H1 (cell line): ENCODE measurements at regions not wholly inside any gene's neighbourhood (a gene's known extent, or its start where the extent isn't known, plus 50 kb on each side); places are given as distances from the start of the nearest gene placed in this dataset.

Source experiments
- CTCF ChIA-PET: fragments of 300-600 bp; sonication (Branson Sonifier 250); formaldehyde crosslinking; loops from one replicate; lab custom pipeline; 2021; ENCODE audit not compliant: partially characterized antibody; lab: Charles Lee
- POLR2A ChIA-PET: fragments of 300-600 bp; sonication (Branson Sonifier 250); formaldehyde crosslinking; loops from one replicate; lab custom pipeline; 2021; ENCODE audit warnings: inconsistent platforms; ENCODE audit not compliant: partially characterized antibody; lab: Charles Lee
- DNase-seq, 2 experiments: peaks; one replicate each; pipeline versions ENCODE4 v3.0.0 to v3.0.0-alpha.2; 2010 to 2022; ENCODE audit warnings: low spot score in 2 of 2, low read depth in 1 of 2, mixed read lengths in 1 of 2
- FAIRE-seq: peaks from 2 replicates; lab custom pipeline; 2011; peaks lifted over from hg19 to GRCh38; lab: Jason Lieb, UNC
- H2AFZ ChIP-seq: 2 replicates; pipeline ENCODE4 v1.8.1; 2012; ENCODE audit warnings: low read length, inconsistent platforms
- H2AK5ac ChIP-seq: 2 replicates; pipeline ENCODE4 v1.6.1; 2013; ENCODE audit warnings: low read depth, low read length
- H2BK120ac ChIP-seq: replicated peaks from 2 replicates; pipeline ENCODE3; 2013; ENCODE audit warnings: low read depth, low read length, inconsistent platforms
- H2BK12ac ChIP-seq: 2 replicates; pipeline ENCODE4 v1.6.1; 2013; ENCODE audit warnings: low read depth, low read length
- H2BK15ac ChIP-seq: 2 replicates; pipeline ENCODE4 v1.6.1; 2013; ENCODE audit warnings: low read length
- H2BK20ac ChIP-seq: 2 replicates; pipeline ENCODE4 v1.6.1; 2013; ENCODE audit warnings: low read length
- H2BK5ac ChIP-seq: 2 replicates; pipeline ENCODE4 v1.6.1; 2013; ENCODE audit warnings: low read depth, low read length
- H3K14ac ChIP-seq: 2 replicates; pipeline ENCODE4 v1.6.1; 2013; ENCODE audit warnings: inconsistent platforms; ENCODE audit not compliant: insufficient read length
- H3K18ac ChIP-seq: 2 replicates; pipeline ENCODE4 v1.6.1; 2013; ENCODE audit warnings: low read length; ENCODE audit errors: extremely low read depth
- H3K23ac ChIP-seq: 2 replicates; pipeline ENCODE4 v1.6.1; 2013; ENCODE audit warnings: inconsistent platforms; ENCODE audit not compliant: insufficient read length
- H3K23me2 ChIP-seq: 2 replicates; pipeline ENCODE4 v1.6.1; 2013; ENCODE audit warnings: low read depth, low read length
- H3K27ac ChIP-seq: 2 replicates; pipeline ENCODE4 v1.6.1; 2011; ENCODE audit warnings: low read depth, low read length, inconsistent platforms
- H3K27me3 ChIP-seq, 4 experiments: replicated peaks in 1 of 4; 1 replicate in 1 of 4; 2 replicates in 3 of 4; pipeline versions ENCODE4 v1.6.1 to v1.8.1; 2011 to 2013; ENCODE audit warnings: low read length in 3 of 4, mild to moderate bottlenecking in 3 of 4, inconsistent platforms in 2 of 4, mixed read lengths in 2 of 4, moderate library complexity in 1 of 4; ENCODE audit not compliant: control insufficient read depth in 3 of 4, insufficient read depth in 3 of 4; ENCODE audit errors: extremely low read depth in 1 of 4
- H3K36me3 ChIP-seq, 4 experiments: 2 replicates each; pipeline versions ENCODE4 v1.6.1 to v1.8.1; 2011 to 2013; ENCODE audit warnings: mild to moderate bottlenecking in 4 of 4, low read length in 3 of 4, moderate library complexity in 2 of 4, control low read depth in 1 of 4, inconsistent platforms in 1 of 4; ENCODE audit not compliant: insufficient read depth in 4 of 4, control insufficient read depth in 2 of 4
- H3K4ac ChIP-seq: replicated peaks from 2 replicates; pipeline ENCODE3; 2013; ENCODE audit warnings: low read length, low read depth, mixed read lengths, inconsistent platforms; ENCODE audit not compliant: insufficient read length
- H3K4me1 ChIP-seq, 4 experiments: replicated peaks in 1 of 4; 1 replicate in 1 of 4; 2 replicates in 3 of 4; pipeline versions ENCODE4 v1.6.1 to v1.8.1; 2011 to 2013; ENCODE audit warnings: low read length in 3 of 4, inconsistent platforms in 2 of 4, mixed read lengths in 1 of 4; ENCODE audit not compliant: insufficient read depth in 4 of 4, control insufficient read depth in 3 of 4
- H3K4me2 ChIP-seq, 2 experiments: 2 replicates each; pipeline versions ENCODE4 v1.6.1 to v1.8.1; 2011 to 2013; ENCODE audit warnings: low read depth in 2 of 2, low read length in 2 of 2, control low read depth in 1 of 2, inconsistent platforms in 1 of 2, mild to moderate bottlenecking in 1 of 2; ENCODE audit not compliant: insufficient read depth in 1 of 2
- H3K4me3 ChIP-seq, 4 experiments: fragments of 200-600, 300-600 bp in 1 of 4; sonication (generic), shearing (Covaris generic), sonication (Bioruptor Twin) in 1 of 4; 2 replicates each; pipeline versions ENCODE4 v1.5.1 to v1.8.1; 2011 to 2016; ENCODE audit warnings: low read length in 4 of 4, low read depth in 3 of 4, control low read depth in 2 of 4, inconsistent platforms in 2 of 4, mild to moderate bottlenecking in 2 of 4, mixed read lengths in 1 of 4, moderate library complexity in 1 of 4; ENCODE audit not compliant: insufficient read depth in 2 of 4; ENCODE audit errors: extremely low read depth in 1 of 4
- H3K56ac ChIP-seq: replicated peaks from 2 replicates; pipeline ENCODE3; 2013; ENCODE audit warnings: low read depth, mild to moderate bottlenecking, mixed read lengths, low read length, inconsistent platforms; ENCODE audit not compliant: insufficient read length
- H3K79me1 ChIP-seq: 2 replicates; pipeline ENCODE4 v1.6.1; 2013; ENCODE audit warnings: low read depth, low read length, control low read depth
- H3K79me2 ChIP-seq, 2 experiments: 2 replicates each; pipeline versions ENCODE4 v1.6.1 to v1.8.1; 2012 to 2013; ENCODE audit warnings: low read length in 2 of 2, mild to moderate bottlenecking in 2 of 2, inconsistent platforms in 1 of 2; ENCODE audit not compliant: insufficient read depth in 2 of 2, control insufficient read depth in 1 of 2
- H3K9ac ChIP-seq, 4 experiments: replicated peaks in 1 of 4; 1 replicate in 1 of 4; 2 replicates in 3 of 4; pipeline versions ENCODE4 v1.6.1 to v1.8.1; 2011 to 2013; ENCODE audit warnings: low read depth in 3 of 4, low read length in 3 of 4, control low read depth in 2 of 4, mild to moderate bottlenecking in 2 of 4, moderate library complexity in 2 of 4, inconsistent platforms in 1 of 4; ENCODE audit errors: extremely low read depth in 1 of 4
- H3K9me3 ChIP-seq, 2 experiments: 2 replicates each; pipeline versions ENCODE4 v1.6.1 to v1.8.1; 2012 to 2013; ENCODE audit warnings: mild to moderate bottlenecking in 2 of 2, moderate library complexity in 2 of 2, control low read depth in 1 of 2, inconsistent platforms in 1 of 2, low read depth in 1 of 2, low read length in 1 of 2, mixed read lengths in 1 of 2; ENCODE audit not compliant: insufficient read depth in 2 of 2
- H4K20me1 ChIP-seq, 2 experiments: replicated peaks in 1 of 2; 2 replicates each; pipeline versions ENCODE3 to v1.8.1; 2011 to 2013; ENCODE audit warnings: inconsistent platforms in 2 of 2, low read length in 2 of 2, mild to moderate bottlenecking in 1 of 2; ENCODE audit not compliant: insufficient read depth in 2 of 2, control insufficient read depth in 1 of 2
- H4K5ac ChIP-seq: 2 replicates; pipeline ENCODE4 v1.6.1; 2013; ENCODE audit warnings: low read length, low read depth, mixed read lengths, inconsistent platforms; ENCODE audit not compliant: insufficient read length
- H4K8ac ChIP-seq: 2 replicates; pipeline ENCODE4 v1.8.0; 2013; ENCODE audit warnings: mild to moderate bottlenecking, moderate library complexity, low read length, inconsistent platforms; ENCODE audit not compliant: insufficient read depth; ENCODE audit errors: extremely low read depth
- H4K91ac ChIP-seq: replicated peaks from 2 replicates; pipeline ENCODE3; 2013; ENCODE audit warnings: low read length, mixed read lengths, inconsistent platforms; ENCODE audit not compliant: insufficient read length
- ASH2L ChIP-seq: fragments of 200-600, 300-600 bp; sonication (generic); IDR thresholded peaks from one replicate; pipeline ENCODE4 v1.7.1; 2017; ENCODE audit warnings: low read length
- CBX8 ChIP-seq: fragments of 300-800, 300-1000 bp; sonication (generic); IDR thresholded peaks from 2 replicates; pipeline ENCODE4 v1.7.1; 2016; ENCODE audit warnings: low read depth, low read length, borderline replicate concordance
- EP300 ChIP-seq, 2 experiments: IDR thresholded peaks; 1 replicate in 1 of 2; 2 replicates in 1 of 2; pipeline ENCODE4 v1.6.1; 2011 to 2012; ENCODE audit warnings: low read depth in 2 of 2, low read length in 2 of 2, mild to moderate bottlenecking in 2 of 2, borderline replicate concordance in 1 of 2, inconsistent platforms in 1 of 2, moderate library complexity in 1 of 2
- GABPA ChIP-seq: IDR thresholded peaks from 2 replicates; pipeline ENCODE4 v1.6.1; 2011; ENCODE audit warnings: mild to moderate bottlenecking, low read length, moderate library complexity, borderline replicate concordance; ENCODE audit not compliant: insufficient read depth
- JUND ChIP-seq: IDR thresholded peaks from 2 replicates; pipeline ENCODE4 v1.6.1; 2011; ENCODE audit warnings: mild to moderate bottlenecking, improper control_type of control experiment, low read length
- KDM1A ChIP-seq: fragments of 200-600, 300-600 bp; sonication (generic); IDR thresholded peaks from 2 replicates; pipeline ENCODE4 v1.7.1; 2016; ENCODE audit warnings: mild to moderate bottlenecking, low read length, borderline replicate concordance
- NRF1 ChIP-seq: IDR thresholded peaks from 2 replicates; pipeline ENCODE4 v1.6.1; 2011; ENCODE audit warnings: mild to moderate bottlenecking, low read depth, low read length, improper control_type of control experiment
- RBBP5 ChIP-seq: IDR thresholded peaks from 2 replicates; pipeline ENCODE4 v1.7.1; 2012; ENCODE audit warnings: low read depth, mild to moderate bottlenecking, inconsistent platforms, low read length, moderate library complexity, borderline replicate concordance
- RXRA ChIP-seq: IDR thresholded peaks from 2 replicates; pipeline ENCODE4 v1.6.1; 2011; ENCODE audit warnings: low read depth, mild to moderate bottlenecking, low read length, moderate library complexity; ENCODE audit not compliant: insufficient read depth
- SRF ChIP-seq: IDR thresholded peaks from 2 replicates; pipeline ENCODE4 v1.6.1; 2011; ENCODE audit warnings: mild to moderate bottlenecking, low read depth, low read length, moderate library complexity
- WGBS, 2 experiments: shearing (Covaris generic) in 1 of 2; methylation state at CpG; one replicate each; pipeline versions ENCODE4 v1.1.6 to v1.1.7; 2013 to 2015; ENCODE audit warnings: low lambda C conversion rate in 2 of 2, mixed read lengths in 2 of 2, inconsistent platforms in 1 of 2, low coverage in 1 of 2, missing lambda C conversion rate in 1 of 2; ENCODE audit not compliant: insufficient replicate concordance in 2 of 2, insufficient coverage in 1 of 2, insufficient read length in 1 of 2; ENCODE audit errors: extremely low coverage in 1 of 2, missing lambda C conversion rate in 1 of 2; 5-methylcytosine and 5-hydroxymethylcytosine counted together
- TF ChIP-seq, protein P1 (sequence below): IDR thresholded peaks from 2 replicates; pipeline ENCODE4 v1.6.1; 2012; ENCODE audit warnings: low read length, inconsistent platforms

DNA sequence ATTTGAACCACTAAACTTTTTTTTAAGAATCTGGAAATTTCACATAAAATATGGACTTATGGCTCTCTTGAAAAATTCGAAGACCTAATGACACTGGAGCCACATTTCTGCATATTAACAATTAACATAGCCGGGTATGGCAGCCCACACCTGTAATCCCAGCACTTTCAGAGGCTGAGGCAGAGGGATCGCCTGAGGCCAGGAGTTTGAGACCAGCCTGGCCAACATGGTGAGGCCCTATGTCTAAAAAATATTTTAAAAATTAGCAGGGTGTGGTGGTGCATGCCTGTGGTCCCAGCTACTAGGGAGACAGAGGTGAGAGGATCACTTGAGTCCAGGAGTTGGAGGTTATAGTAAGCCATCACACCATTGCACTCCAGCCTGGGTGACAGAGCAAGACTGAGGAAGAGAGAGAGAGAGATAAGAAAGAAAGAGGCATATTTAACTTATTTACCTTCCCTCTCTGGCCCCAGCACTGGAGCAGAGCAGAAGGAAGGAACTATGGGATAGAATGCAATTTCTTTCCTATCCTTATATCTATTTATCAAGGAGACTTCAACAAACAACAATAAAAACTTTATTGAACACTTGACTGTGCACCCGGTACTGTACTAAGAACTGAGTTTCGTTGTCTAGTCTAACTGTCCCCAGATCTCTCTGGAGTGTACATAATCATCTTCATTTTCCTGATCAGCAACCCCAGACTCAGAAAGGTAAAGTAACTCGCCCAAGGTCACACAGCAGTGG is 63.6 kb upstream of the EYA2 start:
- H3K4ac ChIP-seq, result no peak overlapping the region
- no peak overlapping the region for H3K9ac ChIP-seq
- no peak overlapping the region for H2AFZ ChIP-seq
- H3K23ac ChIP-seq, result no peak overlapping the region
- no peak overlapping the region for H2BK120ac ChIP-seq
- CTCF ChIA-PET, result no interaction called here
- POLR2A ChIA-PET, result no interaction called here
- H3K27me3 ChIP-seq, result no peaks in the 10 kb centered on the region
- H3K79me1 ChIP-seq, result no peaks in the 10 kb centered on the region
- no peak for DNase-seq
- H3K18ac ChIP-seq, result no peak overlapping the region
- H3K27ac ChIP-seq, result no peak overlapping the region
- no peak overlapping the region for H3K56ac ChIP-seq
- no peak overlapping the region for H3K4me2 ChIP-seq
- no peaks in the 10 kb centered on the region for H3K36me3 ChIP-seq
- FAIRE-seq, result no peak
- H4K20me1 ChIP-seq, result no peaks in the 10 kb centered on the region
- H2BK15ac ChIP-seq, result no peak overlapping the region
- WGBS, 2 experiments, result 73% methylated on average over 6 of the region's 6 CpGs; no CpG with 5 or more reads in 1 of the 2 experiments
- no peak overlapping the region for H4K8ac ChIP-seq
- no peaks in the 10 kb centered on the region for H3K23me2 ChIP-seq
- H3K4me1 ChIP-seq, result no peaks in the 10 kb centered on the region
- H2AK5ac ChIP-seq, result no peak overlapping the region
- H2BK20ac ChIP-seq, result no peak overlapping the region
- H2BK12ac ChIP-seq, result no peak overlapping the region
- no peak overlapping the region for H3K14ac ChIP-seq
- no peaks in the 10 kb centered on the region for H3K79me2 ChIP-seq
- H3K4me3 ChIP-seq, result no peak overlapping the region
- no peaks in the 10 kb centered on the region for H3K9me3 ChIP-seq
- H2BK5ac ChIP-seq, result no peak overlapping the region
- no peak overlapping the region for H4K91ac ChIP-seq
- H4K5ac ChIP-seq, result no peak overlapping the region
- TF ChIP-seq GABPA, result no peak
- no peak for TF ChIP-seq CBX8
- TF ChIP-seq RXRA, result no peak
- no peak for TF ChIP-seq KDM1A
- TF ChIP-seq SRF, result no peak
- no peak for TF ChIP-seq NRF1
- TF ChIP-seq RBBP5, result no peak
- TF ChIP-seq ASH2L, result no peak
- TF ChIP-seq JUND, result no peak
- TF ChIP-seq, protein P1, sequence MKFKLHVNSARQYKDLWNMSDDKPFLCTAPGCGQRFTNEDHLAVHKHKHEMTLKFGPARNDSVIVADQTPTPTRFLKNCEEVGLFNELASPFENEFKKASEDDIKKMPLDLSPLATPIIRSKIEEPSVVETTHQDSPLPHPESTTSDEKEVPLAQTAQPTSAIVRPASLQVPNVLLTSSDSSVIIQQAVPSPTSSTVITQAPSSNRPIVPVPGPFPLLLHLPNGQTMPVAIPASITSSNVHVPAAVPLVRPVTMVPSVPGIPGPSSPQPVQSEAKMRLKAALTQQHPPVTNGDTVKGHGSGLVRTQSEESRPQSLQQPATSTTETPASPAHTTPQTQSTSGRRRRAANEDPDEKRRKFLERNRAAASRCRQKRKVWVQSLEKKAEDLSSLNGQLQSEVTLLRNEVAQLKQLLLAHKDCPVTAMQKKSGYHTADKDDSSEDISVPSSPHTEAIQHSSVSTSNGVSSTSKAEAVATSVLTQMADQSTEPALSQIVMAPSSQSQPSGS, result no peak
- TF ChIP-seq EP300 (IDR thresholded peaks at IDR 0.05; ENCODE audit: borderline replicate concordance in 1 of 2, low read depth in 2 of 2, low read length in 2 of 2), result no peak
